ENCODE measurements at regions not wholly inside any gene's neighbourhood (a gene's known extent, or its start where the extent isn't known, plus 50 kb on each side); places are given as distances from the start of the nearest gene placed in this dataset.

- no peak for TF ChIP-seq CTCF (IDR thresholded peaks at IDR 0.05)
- no peak for TF ChIP-seq POLR2A (IDR thresholded peaks at IDR 0.05)
These were observed 63.3 kb downstream of the DRD1 start for GRCh38 chr5:175380701-175381100.

Data from ovary (tissue), 3 donors.